Stimulated activated CD4-positive, alpha-beta T cell treated with anti-CD3 and anti-CD28 coated beads, TNF-alpha, amount 100 ng/mL, for 24 hours (primary cell): ENCODE measurements at regions not wholly inside any gene's neighbourhood (a gene's known extent, or its start where the extent isn't known, plus 50 kb on each side); places are given as distances from the start of the nearest gene placed in this dataset.
A peak's percentile ranks its signal among the peaks of the same experiment; 100 is the strongest.
"Not testable (repeated sequence)": the region's sequence is repeated elsewhere in the genome, so short reads cannot be mapped to it uniquely, and the experiment has no call there.

ENCODE experiments used
- DNase-seq, 3 experiments: peaks; one replicate each; pipeline ENCODE4 v3.0.0-alpha.2; 2020; ENCODE audit warnings: low read depth in 3 of 3

DNA sequence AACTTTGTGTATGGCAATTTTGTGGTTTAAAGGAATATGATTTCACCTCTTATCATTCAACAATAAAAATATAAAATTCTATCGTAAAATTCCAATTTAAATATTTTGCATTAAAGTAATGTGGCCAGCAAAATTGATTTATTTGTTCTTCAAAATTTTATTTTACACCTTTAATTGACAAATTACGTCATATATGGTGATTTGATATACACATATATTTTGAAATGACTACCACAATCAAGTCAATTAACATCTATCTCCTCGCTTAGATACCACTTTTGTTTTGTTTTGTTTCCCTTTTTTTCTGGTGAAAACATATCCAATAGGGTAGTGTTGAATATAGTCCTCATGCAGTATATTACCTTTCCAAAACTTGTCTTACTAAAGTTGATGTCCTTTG lies 467.6 kb upstream of the HS3ST5 start:
- no peak for DNase-seq

DNA sequence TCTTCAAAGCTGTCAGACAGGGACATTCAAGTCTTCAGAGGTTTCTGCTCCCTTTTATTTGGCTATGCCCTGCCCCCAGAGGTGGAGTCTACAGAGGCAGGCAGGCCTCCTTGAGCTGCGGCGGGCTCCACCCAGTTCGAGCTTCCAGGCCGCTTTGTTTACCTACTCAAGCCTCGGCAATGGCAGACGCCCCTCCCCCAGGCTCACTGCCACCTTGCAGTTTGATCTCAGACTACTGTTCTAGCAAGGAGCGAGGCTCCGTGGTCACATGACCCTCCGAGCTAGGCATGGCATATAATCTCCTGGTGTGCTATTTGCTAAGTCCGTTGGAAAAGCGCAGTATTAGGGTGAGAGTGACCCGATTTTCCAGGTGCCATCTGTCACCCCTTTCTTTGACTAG lies 462.6 kb upstream of the HS3ST5 start:
- DNase-seq, result not testable (repeated sequence)

- DNase-seq, result no peak
Observed at GRCh38 chr6:114796576-114796975, 453.8 kb upstream of the HS3ST5 start.

GRCh38 chr6:114793428-114793827 lies 450.6 kb upstream of the HS3ST5 start:
- no peak for DNase-seq

- DNase-seq, result no peak
Observed at GRCh38 chr6:114785235-114786127, 442.7 kb upstream of the HS3ST5 start.

- no peak for DNase-seq
Observed at GRCh38 chr6:114783783-114784182, 441.0 kb upstream of the HS3ST5 start.

DNA sequence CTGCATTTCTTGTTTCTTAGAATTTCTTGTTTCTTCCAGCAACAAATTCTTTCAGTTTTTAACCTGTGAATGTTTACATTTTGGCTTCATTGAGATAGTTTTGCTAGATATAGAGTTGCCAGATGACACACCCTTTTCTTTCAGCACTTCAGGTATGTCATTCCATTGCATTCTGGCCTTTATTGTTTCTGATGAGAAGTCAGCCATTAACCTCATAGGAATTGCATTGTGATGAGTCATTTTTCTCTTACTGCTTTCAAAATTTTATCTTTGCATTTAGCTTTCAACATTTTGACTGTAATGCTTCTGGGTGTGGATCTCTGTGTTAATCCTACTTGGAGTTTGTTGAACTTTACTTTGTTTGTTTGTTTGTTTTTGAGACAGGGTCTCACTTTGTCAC lies 440.3 kb upstream of the HS3ST5 start:
- DNase-seq, result no peak

DNA sequence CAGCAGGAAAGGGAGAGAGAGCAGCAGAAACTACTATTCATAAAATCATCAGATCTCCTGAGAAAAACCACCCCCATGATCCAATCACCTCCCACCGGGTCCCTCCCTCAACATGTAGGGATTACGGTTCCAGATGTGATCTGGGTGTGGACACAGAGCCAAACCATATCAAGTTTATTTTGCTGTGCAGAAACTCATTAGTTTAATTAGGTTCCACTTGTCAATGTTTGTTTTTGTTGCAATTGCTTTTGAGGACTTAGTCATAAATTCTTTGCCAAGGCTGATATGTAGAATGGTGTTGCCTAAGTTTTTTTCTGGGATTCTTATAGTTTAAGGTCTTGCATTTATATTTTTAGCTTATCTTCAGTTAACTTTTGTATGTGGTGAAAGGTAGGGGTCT lies 422.0 kb upstream of the HS3ST5 start:
- no peak for DNase-seq

DNA sequence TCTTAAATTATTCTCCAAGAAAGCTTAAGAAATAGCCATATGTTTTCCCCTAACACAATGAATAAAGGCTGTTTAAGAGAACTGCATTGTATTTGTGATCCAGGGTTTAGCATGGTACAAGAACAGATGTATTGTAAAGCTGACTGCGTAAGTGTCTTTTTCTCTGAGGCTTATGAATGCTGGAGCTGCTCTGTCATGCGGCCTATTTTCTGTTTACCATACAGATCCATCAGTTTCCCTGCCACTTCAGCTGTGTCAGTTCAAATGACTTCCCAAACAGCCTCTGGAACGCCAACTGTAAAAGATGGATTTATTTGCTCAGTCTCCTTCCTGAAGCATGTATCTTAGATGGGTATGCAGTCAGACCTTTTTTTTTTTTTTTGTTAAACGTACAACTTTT lies 419.3 kb upstream of the HS3ST5 start:
- DNase-seq, result no peak

GRCh38 chr6:114747995-114748625 lies 405.3 kb upstream of the HS3ST5 start:
- peak in 1 of 3 experiments; percentile 11 for DNase-seq

DNA sequence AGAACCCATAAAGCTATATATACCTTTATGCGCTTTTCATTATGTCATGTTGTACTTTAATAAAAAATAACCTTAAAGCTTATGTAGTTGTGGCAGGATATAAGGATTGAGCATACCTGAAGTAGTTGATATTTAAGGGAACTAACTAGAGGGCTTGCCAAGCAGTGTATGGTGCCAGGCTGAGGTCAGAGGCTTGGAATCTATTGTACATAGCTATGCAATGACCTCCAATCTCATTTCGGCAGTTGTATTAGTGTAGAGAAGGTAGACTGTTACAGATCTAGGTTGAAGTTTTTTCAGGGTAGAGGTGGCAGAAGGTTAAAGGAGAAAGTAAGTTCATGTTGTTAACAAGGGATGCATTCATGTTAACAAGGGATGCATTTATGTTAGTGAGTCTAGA lies 397.7 kb upstream of the HS3ST5 start:
- no peak for DNase-seq

- no peak for DNase-seq
Observed at GRCh38 chr6:114739656-114740055, 396.8 kb upstream of the HS3ST5 start.

DNA sequence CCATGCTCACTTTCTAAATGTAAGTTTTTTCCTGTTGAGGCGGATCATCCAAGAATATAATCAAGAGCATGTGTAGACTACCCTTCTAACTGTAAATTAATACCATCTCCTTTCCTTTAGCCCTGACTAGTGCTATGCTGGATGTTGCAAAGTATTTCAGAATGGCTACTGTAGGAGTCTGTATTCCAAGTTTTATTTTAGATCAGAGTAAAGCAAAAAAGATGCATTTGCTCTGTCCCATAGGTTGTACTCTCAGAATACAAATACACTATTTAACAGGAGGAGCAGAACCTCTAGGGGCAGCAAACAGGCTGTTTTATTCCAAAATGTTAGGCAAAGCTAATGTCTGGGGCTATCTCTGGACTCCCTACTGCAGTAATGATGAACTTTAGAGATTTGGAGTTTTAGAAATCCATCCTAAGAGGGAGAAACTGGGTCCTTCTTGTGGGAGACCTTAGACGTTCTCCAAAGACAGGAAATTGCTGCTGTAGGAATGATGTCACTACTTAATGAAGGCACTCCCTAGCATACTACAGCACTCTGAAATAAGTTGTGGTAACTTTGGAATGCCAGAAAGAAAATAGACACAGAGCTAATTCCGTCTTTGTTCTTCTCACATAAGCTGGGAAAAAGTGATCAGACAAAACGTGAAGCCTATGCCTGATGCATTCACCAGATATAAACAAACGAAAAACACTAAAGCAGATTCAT lies 392.4 kb upstream of the HS3ST5 start:
- no peak for DNase-seq

DNA sequence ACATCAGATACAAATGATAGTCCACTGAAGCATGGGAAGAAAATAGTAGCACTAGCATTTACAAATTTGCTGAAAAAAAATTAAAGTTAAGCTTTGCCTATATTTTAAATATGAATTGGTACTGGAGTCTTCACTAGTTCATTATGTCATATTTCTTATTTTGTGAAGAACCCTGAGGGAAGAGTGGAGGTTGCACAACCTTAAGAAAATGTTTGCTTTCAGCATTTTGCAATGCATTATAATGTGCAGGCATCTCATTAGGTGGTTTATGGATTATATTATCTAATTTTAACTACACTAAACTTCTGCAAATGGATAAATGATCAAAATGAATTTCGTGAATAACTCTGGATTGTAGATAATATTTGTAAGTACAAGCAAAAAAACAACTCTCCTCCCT lies 390.8 kb upstream of the HS3ST5 start:
- no peak for DNase-seq

GRCh38 chr6:114718716-114719270 lies 376.0 kb upstream of the HS3ST5 start:
- no peak for DNase-seq

GRCh38 chr6:114718186-114718585 lies 375.4 kb upstream of the HS3ST5 start:
- DNase-seq, result no peak

- no peak for DNase-seq
Observed at GRCh38 chr6:114714836-114715507, 372.1 kb upstream of the HS3ST5 start.

DNA sequence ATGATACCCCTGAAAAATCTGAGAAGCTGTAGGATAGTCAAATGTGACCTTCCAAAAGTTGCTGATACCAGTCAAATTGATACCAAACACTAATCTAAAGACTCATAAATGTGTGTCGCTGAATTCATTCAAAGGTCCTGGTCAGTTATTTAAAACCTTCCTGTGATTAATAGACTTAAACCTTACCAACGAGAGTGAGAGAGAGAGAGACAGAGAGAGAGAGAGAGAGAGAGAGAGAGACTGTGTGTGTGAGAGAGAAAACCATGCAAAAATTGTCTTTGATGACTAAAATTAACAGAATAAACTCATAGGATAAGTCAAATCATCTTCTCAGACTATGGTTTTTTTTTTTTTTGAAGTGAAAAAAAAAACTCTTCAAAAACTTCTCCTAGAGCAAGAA lies 370.9 kb upstream of the HS3ST5 start:
- DNase-seq, result no peak

- DNase-seq, result no peak
Observed at GRCh38 chr6:114712129-114712662, 369.4 kb upstream of the HS3ST5 start.

DNA sequence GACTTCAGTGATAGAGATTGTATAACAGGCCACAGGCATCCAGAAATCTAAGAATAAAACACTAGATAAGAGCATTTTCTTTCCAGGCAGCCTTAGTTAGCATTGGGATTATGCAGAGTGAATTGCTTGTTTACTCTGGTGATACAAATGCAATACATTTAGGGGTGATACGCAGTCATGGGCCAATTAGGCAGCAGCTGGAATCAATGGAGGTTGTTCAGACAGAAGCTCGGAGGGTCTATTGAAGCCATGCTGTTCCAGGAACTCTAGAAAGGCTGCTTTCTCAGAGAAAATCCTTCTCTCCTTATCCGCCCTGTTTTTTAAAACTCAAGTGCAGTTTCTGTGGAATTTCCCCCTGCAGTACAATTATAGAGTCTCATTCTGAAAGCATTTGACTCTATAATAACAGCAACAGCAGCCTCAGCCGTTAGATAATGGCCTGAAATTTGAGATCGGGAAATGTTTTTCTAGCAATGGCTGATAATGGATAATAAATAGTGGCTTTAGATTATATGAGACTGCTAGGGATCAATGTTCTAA lies 364.3 kb upstream of the HS3ST5 start:
- DNase-seq, result no peak

DNA sequence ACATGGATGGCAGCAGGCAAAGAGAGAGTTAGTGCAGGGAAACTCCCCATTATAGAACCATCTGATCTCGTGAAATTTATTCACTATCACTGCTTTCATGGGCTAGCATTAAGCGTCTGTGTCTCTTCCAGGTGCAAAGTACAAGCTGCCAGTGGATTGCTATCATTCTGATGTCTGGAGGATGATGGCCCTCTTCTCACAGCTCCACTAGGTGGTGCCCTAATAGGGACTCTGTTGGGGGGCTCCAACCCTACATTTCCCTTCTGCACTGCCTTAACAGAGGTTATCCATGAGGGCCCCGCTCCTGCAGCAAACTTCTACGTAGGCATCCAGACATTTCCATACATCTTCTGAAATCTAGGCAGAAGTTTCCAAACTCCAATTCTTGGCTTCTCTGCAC lies 347.8 kb upstream of the HS3ST5 start:
- no peak for DNase-seq
